ENCODE measurements at regions not wholly inside any gene's neighbourhood (a gene's known extent, or its start where the extent isn't known, plus 50 kb on each side); places are given as distances from the start of the nearest gene placed in this dataset.
A peak's percentile ranks its signal among the peaks of the same experiment; 100 is the strongest.

DNA sequence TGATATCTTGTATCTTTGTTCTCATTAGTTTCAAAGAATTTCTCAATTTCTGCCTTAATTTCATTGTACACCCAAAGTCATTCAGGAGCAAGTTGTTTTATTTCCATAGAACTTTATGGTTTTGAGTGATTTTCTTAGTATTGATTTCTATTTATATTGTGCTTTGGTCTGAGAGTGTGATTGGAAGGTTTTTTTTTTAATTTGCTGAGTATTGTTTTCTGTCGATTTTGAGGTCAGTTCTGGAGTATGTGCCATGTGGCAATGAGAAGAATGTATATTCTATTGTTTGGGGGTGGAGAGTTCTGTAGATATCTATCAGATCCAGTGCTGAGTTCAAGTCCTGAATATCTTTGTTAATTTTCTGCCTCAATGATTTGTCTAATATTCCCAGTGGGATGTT is 138.4 kb downstream of the MOBP start:
- Mint-ChIP-seq H3K36me3 (ENCODE audit: low read depth) (no peaks in the 10 kb centered on the region), H3K4me3 (no peak overlapping the region), H3K27me3 (ENCODE audit: low read depth) (no peaks in the 10 kb centered on the region), H3K9me3 (peaks cover 5% of the 10 kb centered on the region), H3K4me1 (peaks cover 11% of the 10 kb centered on the region), H3K27ac (ENCODE audit: unreplicated experiment) (no peak overlapping the region)
- TF ChIP-seq, protein P1, sequence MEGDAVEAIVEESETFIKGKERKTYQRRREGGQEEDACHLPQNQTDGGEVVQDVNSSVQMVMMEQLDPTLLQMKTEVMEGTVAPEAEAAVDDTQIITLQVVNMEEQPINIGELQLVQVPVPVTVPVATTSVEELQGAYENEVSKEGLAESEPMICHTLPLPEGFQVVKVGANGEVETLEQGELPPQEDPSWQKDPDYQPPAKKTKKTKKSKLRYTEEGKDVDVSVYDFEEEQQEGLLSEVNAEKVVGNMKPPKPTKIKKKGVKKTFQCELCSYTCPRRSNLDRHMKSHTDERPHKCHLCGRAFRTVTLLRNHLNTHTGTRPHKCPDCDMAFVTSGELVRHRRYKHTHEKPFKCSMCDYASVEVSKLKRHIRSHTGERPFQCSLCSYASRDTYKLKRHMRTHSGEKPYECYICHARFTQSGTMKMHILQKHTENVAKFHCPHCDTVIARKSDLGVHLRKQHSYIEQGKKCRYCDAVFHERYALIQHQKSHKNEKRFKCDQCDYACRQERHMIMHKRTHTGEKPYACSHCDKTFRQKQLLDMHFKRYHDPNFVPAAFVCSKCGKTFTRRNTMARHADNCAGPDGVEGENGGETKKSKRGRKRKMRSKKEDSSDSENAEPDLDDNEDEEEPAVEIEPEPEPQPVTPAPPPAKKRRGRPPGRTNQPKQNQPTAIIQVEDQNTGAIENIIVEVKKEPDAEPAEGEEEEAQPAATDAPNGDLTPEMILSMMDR (conservative IDR thresholded peaks at IDR 0.05) = no peak
- no peak for DNase-seq (ENCODE audit: low read depth, low spot score)

DNA sequence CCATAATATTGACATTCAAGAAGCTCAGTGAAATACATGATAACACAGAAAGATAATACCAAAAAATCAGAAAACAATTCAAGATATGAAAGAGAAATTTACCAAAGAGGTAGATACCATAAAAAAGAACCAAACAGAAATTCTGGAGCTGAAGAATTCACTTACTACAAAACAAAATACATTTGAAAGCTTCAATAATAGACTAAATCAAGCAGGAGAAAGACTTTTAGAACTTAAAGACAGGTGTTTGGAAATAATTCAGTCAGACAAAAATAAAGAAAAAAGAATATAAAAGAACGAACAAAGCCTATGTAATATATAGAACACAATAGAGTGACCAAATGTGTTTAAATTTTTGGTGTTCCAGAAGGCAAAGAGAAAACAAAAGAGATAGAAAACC is 158.7 kb downstream of the MOBP start:
- H3K4me1 Mint-ChIP-seq = no peaks in the 10 kb centered on the region
- no peaks in the 10 kb centered on the region for H3K36me3 Mint-ChIP-seq (ENCODE audit: low read depth)
- H3K27ac Mint-ChIP-seq (ENCODE audit: unreplicated experiment) = no peak overlapping the region
- H3K27me3 Mint-ChIP-seq (ENCODE audit: low read depth) = peaks cover 6% of the 10 kb centered on the region
- H3K4me3 Mint-ChIP-seq = no peak overlapping the region
- DNase-seq (ENCODE audit: low read depth, low spot score) = no peak
- peaks cover 6% of the 10 kb centered on the region for H3K9me3 Mint-ChIP-seq
- TF ChIP-seq, protein P1 (conservative IDR thresholded peaks at IDR 0.05) = no peak

DNA sequence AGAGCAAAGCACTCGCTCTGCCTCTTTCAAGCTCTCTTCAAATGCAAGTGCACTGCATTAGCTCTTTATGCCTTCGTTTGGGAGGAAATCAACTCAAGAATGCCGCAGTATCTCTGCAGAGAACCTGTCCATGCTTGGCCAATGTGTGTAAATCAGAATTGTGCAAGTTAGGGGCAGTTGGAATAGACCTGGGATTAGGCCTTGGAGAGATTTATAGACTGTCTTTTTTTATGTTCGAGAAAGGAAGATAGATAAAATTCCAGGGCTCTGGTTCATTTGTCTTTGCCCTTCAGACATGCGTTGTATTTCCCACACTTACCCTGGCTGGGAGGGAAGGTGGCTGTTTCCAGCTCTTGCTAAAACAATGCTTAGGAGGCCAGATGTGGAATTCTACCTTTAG is 163.7 kb downstream of the MOBP start:
- H3K4me1 Mint-ChIP-seq = no peaks in the 10 kb centered on the region
- H3K4me3 Mint-ChIP-seq = no peak overlapping the region
- no peaks in the 10 kb centered on the region for H3K36me3 Mint-ChIP-seq (ENCODE audit: low read depth)
- H3K9me3 Mint-ChIP-seq = peaks cover 3% of the 10 kb centered on the region
- H3K27me3 Mint-ChIP-seq (ENCODE audit: low read depth) = peaks cover 2% of the 10 kb centered on the region
- DNase-seq (ENCODE audit: low read depth, low spot score) = no peak
- no peak overlapping the region for H3K27ac Mint-ChIP-seq (ENCODE audit: unreplicated experiment)
- TF ChIP-seq, protein P1 (conservative IDR thresholded peaks at IDR 0.05) = no peak

DNA sequence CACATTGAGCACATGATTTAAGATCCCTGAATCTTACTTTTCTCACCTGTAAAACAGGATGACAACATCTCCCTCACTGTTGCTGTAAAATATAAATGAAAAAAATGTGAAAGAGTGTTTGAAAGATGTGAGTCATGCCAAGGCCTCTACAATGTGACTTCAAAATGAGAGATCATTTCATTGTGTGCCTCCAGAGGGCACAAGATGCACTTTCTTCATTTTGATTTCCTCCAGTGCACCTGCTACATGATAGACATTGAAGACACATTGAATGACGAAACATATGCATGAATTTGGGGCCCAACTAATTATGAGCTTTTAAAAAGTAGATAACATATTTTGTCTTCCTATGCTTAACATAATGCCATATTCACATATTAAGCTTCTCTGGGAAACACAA is 170.3 kb downstream of the MOBP start:
- H3K27me3 Mint-ChIP-seq (ENCODE audit: low read depth) = no peaks in the 10 kb centered on the region
- no peak overlapping the region for H3K4me3 Mint-ChIP-seq
- no peak overlapping the region for H3K27ac Mint-ChIP-seq (ENCODE audit: unreplicated experiment)
- DNase-seq (ENCODE audit: low read depth, low spot score) = no peak
- peaks cover 6% of the 10 kb centered on the region for H3K9me3 Mint-ChIP-seq
- TF ChIP-seq, protein P1 (conservative IDR thresholded peaks at IDR 0.05) = peak; percentile 34
- no peaks in the 10 kb centered on the region for H3K36me3 Mint-ChIP-seq (ENCODE audit: low read depth)
- H3K4me1 Mint-ChIP-seq = peaks cover 16% of the 10 kb centered on the region

DNA sequence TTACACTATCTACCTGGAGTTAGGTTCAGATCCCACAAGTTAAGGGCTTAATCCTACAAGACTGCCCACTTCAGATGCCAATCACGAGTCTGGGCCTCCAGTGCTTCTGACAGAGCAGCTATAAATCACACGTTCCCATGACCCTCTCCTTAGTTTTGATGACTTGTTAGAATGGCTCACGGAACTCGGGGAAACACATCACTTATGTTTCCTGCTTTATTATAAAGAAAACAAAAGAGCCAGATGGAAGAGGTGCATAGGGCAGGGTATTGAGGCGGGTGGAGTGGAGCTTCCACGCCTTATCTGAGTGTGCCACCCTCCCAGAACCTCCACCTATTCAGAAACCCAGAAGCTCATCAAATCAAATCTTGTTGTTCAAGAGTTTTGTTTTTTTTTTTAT is 170.8 kb downstream of the MOBP start:
- no peak for DNase-seq (ENCODE audit: low read depth, low spot score)
- H3K9me3 Mint-ChIP-seq = peaks cover 6% of the 10 kb centered on the region
- H3K27ac Mint-ChIP-seq (ENCODE audit: unreplicated experiment) = no peak overlapping the region
- peaks cover 16% of the 10 kb centered on the region for H3K4me1 Mint-ChIP-seq
- no peak overlapping the region for H3K4me3 Mint-ChIP-seq
- H3K36me3 Mint-ChIP-seq (ENCODE audit: low read depth) = no peaks in the 10 kb centered on the region
- TF ChIP-seq, protein P1 (conservative IDR thresholded peaks at IDR 0.05) = no peak
- H3K27me3 Mint-ChIP-seq (ENCODE audit: low read depth) = no peaks in the 10 kb centered on the region
